ENCODE measurements at regions not wholly inside any gene's neighbourhood (a gene's known extent, or its start where the extent isn't known, plus 50 kb on each side); places are given as distances from the start of the nearest gene placed in this dataset.

GRCh38 chr16:54582631-54583250 is 296.2 kb upstream of the IRX3 start:
- no peak for DNase-seq

GRCh38 chr16:54579106-54579728 is 292.6 kb upstream of the IRX3 start:
- DNase-seq: no peak
- H3K4me1 Mint-ChIP-seq (ENCODE audit: low read depth): no peaks in the 10 kb centered on the region
- no peak overlapping the region for H3K4me3 Mint-ChIP-seq
- no peaks in the 10 kb centered on the region for H3K36me3 Mint-ChIP-seq (ENCODE audit: low read depth)
- H3K9me3 Mint-ChIP-seq: no peaks in the 10 kb centered on the region
- no peak overlapping the region for H3K27ac Mint-ChIP-seq
- peaks cover 21% of the 10 kb centered on the region; the same call in 1 of the 2 replicates for H3K27me3 Mint-ChIP-seq (ENCODE audit: insufficient read depth)
- TF ChIP-seq CTCF (IDR thresholded peaks at IDR 0.05): no peak

More at GRCh38 chr16:54582631-54583250, 296.2 kb upstream of the IRX3 start:
- no peaks in the 10 kb centered on the region for H3K4me1 Mint-ChIP-seq (ENCODE audit: low read depth)
- H3K4me3 Mint-ChIP-seq: no peak overlapping the region
- H3K36me3 Mint-ChIP-seq (ENCODE audit: low read depth): no peaks in the 10 kb centered on the region
- H3K27ac Mint-ChIP-seq: no peak overlapping the region
- no peak for TF ChIP-seq CTCF (IDR thresholded peaks at IDR 0.05)
- no peaks in the 10 kb centered on the region for H3K9me3 Mint-ChIP-seq
- H3K27me3 Mint-ChIP-seq (ENCODE audit: insufficient read depth): peaks cover 11% of the 10 kb centered on the region

GRCh38 chr16:54577651-54578128 is 291.1 kb upstream of the IRX3 start:
- Mint-ChIP-seq H3K4me3 (no peak overlapping the region), H3K27ac (no peak overlapping the region), H3K4me1 (ENCODE audit: low read depth) (no peaks in the 10 kb centered on the region), H3K36me3 (ENCODE audit: low read depth) (no peaks in the 10 kb centered on the region), H3K9me3 (no peaks in the 10 kb centered on the region), H3K27me3 (ENCODE audit: insufficient read depth) (peaks cover 21% of the 10 kb centered on the region; the same call in 1 of the 2 replicates)
- DNase-seq: no peak
- no peak for TF ChIP-seq CTCF (IDR thresholded peaks at IDR 0.05)

GRCh38 chr16:54576785-54577184 is 290.2 kb upstream of the IRX3 start:
- peaks cover 19% of the 10 kb centered on the region; the same call in 1 of the 2 replicates for H3K27me3 Mint-ChIP-seq (ENCODE audit: insufficient read depth)
- H3K36me3 Mint-ChIP-seq (ENCODE audit: low read depth): no peaks in the 10 kb centered on the region
- no peak overlapping the region for H3K4me3 Mint-ChIP-seq
- H3K27ac Mint-ChIP-seq: no peak overlapping the region
- no peaks in the 10 kb centered on the region for H3K4me1 Mint-ChIP-seq (ENCODE audit: low read depth)
- H3K9me3 Mint-ChIP-seq: no peaks in the 10 kb centered on the region
- no peak for DNase-seq
- no peak for TF ChIP-seq CTCF (IDR thresholded peaks at IDR 0.05)

- Mint-ChIP-seq H3K27me3 (ENCODE audit: insufficient read depth) (peaks cover 5% of the 10 kb centered on the region), H3K36me3 (ENCODE audit: low read depth) (no peaks in the 10 kb centered on the region), H3K27ac (no peak overlapping the region), H3K9me3 (no peaks in the 10 kb centered on the region), H3K4me3 (no peak overlapping the region), H3K4me1 (ENCODE audit: low read depth) (no peaks in the 10 kb centered on the region)
- no peak for TF ChIP-seq CTCF (IDR thresholded peaks at IDR 0.05)
- DNase-seq: no peak
Observed at GRCh38 chr16:54568906-54569807, 282.6 kb upstream of the IRX3 start.

Measured in HFFc6 (cell line).